PC-9 (cell line): ENCODE measurements at regions not wholly inside any gene's neighbourhood (a gene's known extent, or its start where the extent isn't known, plus 50 kb on each side); places are given as distances from the start of the nearest gene placed in this dataset.
"Not testable (repeated sequence)": the region's sequence is repeated elsewhere in the genome, so short reads cannot be mapped to it uniquely, and the experiment has no call there.

Experiments used
- CTCF ChIP-seq: fragments of 200-600 bp; sonication (generic); conservative IDR thresholded peaks from 2 replicates; pipeline ENCODE4 v1.6.1; 2017; ENCODE audit warnings: mixed run types, antibody characterized with exemption, mild to moderate bottlenecking, moderate library complexity
- EZH2 ChIP-seq: fragments of 200-600 bp; sonication (generic); IDR thresholded peaks from 2 replicates; pipeline ENCODE4 v1.8.0; 2017; ENCODE audit warnings: antibody characterized with exemption, low read depth

GRCh38 chr3:102357313-102357712, 77.5 kb upstream of the ZPLD1 start:
- TF ChIP-seq EZH2, CTCF: not testable (repeated sequence)
